Activated CD8-positive, alpha-beta memory T cell treated with anti-CD3 and anti-CD28 coated beads, Interleukin-2, amount 10 ng/mL, durations not matched to agents 7 days and 5 days (primary cell): ENCODE measurements at regions not wholly inside any gene's neighbourhood (a gene's known extent, or its start where the extent isn't known, plus 50 kb on each side); places are given as distances from the start of the nearest gene placed in this dataset. TPM values are rescaled to one million over a fixed set of nuclear protein-coding genes. Genes with fewer than 3 reads are reported as not detected.

Source experiments
- ATAC-seq: fragments of 150-1000 bp; cut with Tn5 transposase; one replicate; pipeline ENCODE4 v1.10.0; 2021; ENCODE audit warnings: moderate library complexity
- CTCF ChIA-PET: fragments of 350-600 bp; sonication (Branson Sonifier 250); formaldehyde crosslinking; loops from one replicate; lab custom pipeline; 2021; ENCODE audit warnings: antibody characterized with exemption; lab: Charles Lee
- DNase-seq: peaks from one replicate; pipeline ENCODE4 v3.0.0-alpha.2; 2020
- H3K27ac Mint-ChIP-seq: one replicate; pipeline ENCODE4 v1.8.0; 2021; ENCODE audit warnings: mild to moderate bottlenecking, mixed read lengths
- H3K27me3 Mint-ChIP-seq: one replicate; pipeline ENCODE4 v1.8.0; 2021; ENCODE audit warnings: mixed read lengths
- H3K36me3 Mint-ChIP-seq: one replicate; pipeline ENCODE4 v1.8.0; 2021; ENCODE audit warnings: mild to moderate bottlenecking, mixed read lengths
- H3K4me1 Mint-ChIP-seq: one replicate; pipeline ENCODE4 v1.8.0; 2021; ENCODE audit warnings: mixed read lengths
- H3K4me3 Mint-ChIP-seq: one replicate; pipeline ENCODE4 v1.8.0; 2021; ENCODE audit warnings: mild to moderate bottlenecking, moderate library complexity, mixed read lengths
- H3K9me3 Mint-ChIP-seq: one replicate; pipeline ENCODE4 v1.8.0; 2022; ENCODE audit warnings: low read depth, mixed read lengths
- microRNA-seq: library from miRNA; unstranded; fragments of <30 nt; microRNA quantifications from one replicate; pipeline ENCODE4 v1.2.0, GENCODE V29; 2022

DNA sequence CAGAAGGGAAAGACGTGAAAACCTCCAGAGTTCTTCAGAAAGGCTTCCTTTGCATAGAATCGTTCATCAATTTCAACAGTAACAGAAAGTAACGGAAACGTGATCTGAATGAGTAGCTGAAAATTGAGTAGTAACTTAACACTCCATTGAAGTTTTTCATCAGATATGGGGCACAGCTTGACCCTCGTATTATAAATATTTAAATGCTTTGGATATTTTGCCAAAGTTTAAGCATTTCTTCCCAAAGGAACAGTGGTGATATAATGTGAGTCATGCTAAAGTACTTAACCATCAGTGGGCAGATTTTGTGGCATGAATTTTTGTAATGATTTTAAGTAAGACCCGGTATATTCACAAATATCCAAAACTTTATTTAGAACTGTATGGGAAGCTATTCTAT, 67.4 kb upstream of the ADAMTS19 start:
- no peaks in the 10 kb centered on the region for H3K27me3 Mint-ChIP-seq
- no peaks in the 10 kb centered on the region for H3K36me3 Mint-ChIP-seq
- DNase-seq (no peak), ATAC-seq (no peak)
- H3K4me1 Mint-ChIP-seq = no peaks in the 10 kb centered on the region
- no peaks in the 10 kb centered on the region for H3K9me3 Mint-ChIP-seq
- no peak overlapping the region for H3K27ac Mint-ChIP-seq
- CTCF ChIA-PET = no interaction called here
- no peak overlapping the region for H3K4me3 Mint-ChIP-seq

DNA sequence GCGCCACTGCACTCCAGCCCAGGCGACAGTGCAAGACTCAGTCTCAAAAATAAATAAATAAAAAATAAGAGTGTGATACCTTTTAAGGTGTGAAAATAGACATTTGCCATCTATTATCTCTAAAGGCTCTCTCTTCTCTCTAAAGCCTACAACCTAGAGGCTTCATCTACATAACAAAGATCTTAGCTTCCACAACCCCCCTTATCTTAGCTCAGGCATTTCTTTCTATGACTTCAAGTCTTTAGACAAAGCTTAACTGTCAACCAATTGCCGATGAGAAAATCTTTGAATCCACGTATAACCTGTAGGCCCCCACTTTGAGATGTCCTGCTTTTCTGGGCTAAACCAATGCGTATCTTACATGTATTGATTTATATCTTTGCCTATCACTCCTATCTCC, 64.9 kb upstream of the ADAMTS19 start:
- Mint-ChIP-seq H3K4me3 (no peak overlapping the region), H3K27me3 (no peaks in the 10 kb centered on the region), H3K36me3 (no peaks in the 10 kb centered on the region), H3K9me3 (no peaks in the 10 kb centered on the region), H3K27ac (no peak overlapping the region), H3K4me1 (no peaks in the 10 kb centered on the region)
- no peak for DNase-seq
- CTCF ChIA-PET = no interaction called here
- ATAC-seq = no peak

DNA sequence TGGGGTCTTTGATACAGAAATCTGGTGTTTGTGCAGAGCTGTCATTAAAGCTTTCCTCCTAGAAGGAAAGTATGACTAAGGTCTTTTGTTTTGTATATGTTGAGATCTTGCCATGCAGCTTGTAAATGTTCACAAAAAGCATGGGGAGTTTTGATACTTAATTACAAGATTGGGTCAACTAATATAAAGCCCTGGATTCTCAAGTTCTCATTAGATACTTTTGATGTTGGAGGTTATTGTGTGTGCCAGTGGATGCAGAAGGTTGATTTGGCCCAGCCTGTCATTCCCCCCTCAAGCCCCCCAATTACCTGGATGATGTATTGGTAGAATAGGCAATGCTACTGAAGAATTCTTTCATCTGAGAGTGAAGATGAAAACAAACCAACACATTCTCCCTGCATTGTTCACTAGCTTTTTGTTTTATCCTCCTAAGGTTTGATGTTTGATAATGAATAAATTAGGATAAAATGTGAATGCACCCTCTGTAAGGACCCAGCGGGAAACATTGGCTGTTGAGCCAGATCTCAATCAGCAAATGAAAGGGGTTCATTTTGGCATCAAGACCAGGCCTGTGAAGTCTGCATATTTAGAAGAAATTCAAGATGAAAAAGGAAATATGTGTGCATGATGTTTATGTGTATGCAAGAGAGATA, 61.9 kb upstream of the ADAMTS19 start:
- Mint-ChIP-seq H3K27ac (no peak overlapping the region), H3K36me3 (no peaks in the 10 kb centered on the region), H3K4me1 (no peaks in the 10 kb centered on the region), H3K9me3 (no peaks in the 10 kb centered on the region), H3K4me3 (no peak overlapping the region), H3K27me3 (no peaks in the 10 kb centered on the region)
- CTCF ChIA-PET = no interaction called here
- no peak for DNase-seq
- ATAC-seq = no peak

- H3K4me3 Mint-ChIP-seq = no peak overlapping the region
- no peaks in the 10 kb centered on the region for H3K36me3 Mint-ChIP-seq
- no peaks in the 10 kb centered on the region for H3K4me1 Mint-ChIP-seq
- no peaks in the 10 kb centered on the region for H3K27me3 Mint-ChIP-seq
- H3K9me3 Mint-ChIP-seq = no peaks in the 10 kb centered on the region
- no peak for ATAC-seq
- CTCF ChIA-PET = no interaction called here
- no peak for DNase-seq
- no peak overlapping the region for H3K27ac Mint-ChIP-seq
These were observed 61.0 kb upstream of the ADAMTS19 start for GRCh38 chr5:129399069-129399468.

- CTCF ChIA-PET = no interaction called here
- H3K9me3 Mint-ChIP-seq = no peaks in the 10 kb centered on the region
These were observed 59.6 kb upstream of the ADAMTS19 start for GRCh38 chr5:129400395-129400983.

DNA sequence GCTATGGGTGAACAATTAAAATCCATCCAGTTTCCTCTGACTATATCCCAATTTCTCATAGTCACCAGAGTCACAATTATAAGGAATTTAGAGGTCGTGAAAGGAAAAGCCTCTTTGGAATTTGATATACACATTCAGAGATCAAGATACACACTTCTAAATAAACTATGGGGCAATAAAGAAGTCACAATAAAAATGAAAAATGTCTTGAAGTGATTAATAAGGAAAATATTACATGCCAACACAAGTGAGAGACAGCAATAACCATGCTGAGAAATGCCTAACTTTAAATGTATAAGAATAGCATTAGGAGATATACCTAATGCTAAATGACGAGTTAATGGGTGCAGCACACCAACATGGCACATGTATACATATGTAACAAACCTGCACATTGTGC, 54.9 kb upstream of the ADAMTS19 start:
- Mint-ChIP-seq H3K27ac (no peak overlapping the region), H3K27me3 (no peaks in the 10 kb centered on the region), H3K4me3 (no peak overlapping the region), H3K36me3 (no peaks in the 10 kb centered on the region), H3K4me1 (no peaks in the 10 kb centered on the region), H3K9me3 (no peaks in the 10 kb centered on the region)
- no peak for DNase-seq
- CTCF ChIA-PET = no interaction called here
- no peak for ATAC-seq

More at GRCh38 chr5:129400395-129400983, 59.6 kb upstream of the ADAMTS19 start:
- Mint-ChIP-seq H3K4me1 (no peaks in the 10 kb centered on the region), H3K4me3 (no peak overlapping the region), H3K27me3 (no peaks in the 10 kb centered on the region), H3K27ac (no peak overlapping the region), H3K36me3 (no peaks in the 10 kb centered on the region)
- ATAC-seq (no peak), DNase-seq (no peak)

- Mint-ChIP-seq H3K27me3 (no peaks in the 10 kb centered on the region), H3K4me1 (no peaks in the 10 kb centered on the region), H3K4me3 (no peak overlapping the region), H3K27ac (no peak overlapping the region), H3K9me3 (no peaks in the 10 kb centered on the region), H3K36me3 (no peaks in the 10 kb centered on the region)
- CTCF ChIA-PET = no interaction called here
- ATAC-seq = no peak
- DNase-seq = no peak
These were observed 53.7 kb upstream of the ADAMTS19 start for GRCh38 chr5:129406440-129406839.

Small RNA genes lying in the stretch of these regions (microRNA-seq; reads per million reads assigned to microRNA genes)
- not detected for gene MIR4460
